B cell (primary cell): ENCODE measurements at regions not wholly inside any gene's neighbourhood (a gene's known extent, or its start where the extent isn't known, plus 50 kb on each side); places are given as distances from the start of the nearest gene placed in this dataset.

ENCODE experiments used
- CTCF ChIP-seq: fragments of 200-600 bp; IDR thresholded peaks from one replicate; pipeline ENCODE4 v1.8.0; 2022; ENCODE audit warnings: antibody characterized with exemption, mild to moderate bottlenecking
- EZH2 ChIP-seq: IDR thresholded peaks from 2 replicates; pipeline ENCODE4 v1.6.1; 2012; ENCODE audit warnings: borderline replicate concordance, low read depth, mild to moderate bottlenecking, moderate library complexity, low read length; ENCODE audit not compliant: insufficient read depth, poor library complexity, severe bottlenecking

- TF ChIP-seq CTCF (no peak), EZH2 (no peak)
Measured at GRCh38 chr3:65045138-65045537, 357.3 kb upstream of the ADAMTS9 start.
